NCI-H526 treated with DMSO at 0.1 percent for 48 hours (cell line): ENCODE measurements at regions not wholly inside any gene's neighbourhood (a gene's known extent, or its start where the extent isn't known, plus 50 kb on each side); places are given as distances from the start of the nearest gene placed in this dataset.

ENCODE experiments used
- DNase-seq: peaks from one replicate; lab custom pipeline; 2025; lab: John Stamatoyannopoulos, UW

DNA sequence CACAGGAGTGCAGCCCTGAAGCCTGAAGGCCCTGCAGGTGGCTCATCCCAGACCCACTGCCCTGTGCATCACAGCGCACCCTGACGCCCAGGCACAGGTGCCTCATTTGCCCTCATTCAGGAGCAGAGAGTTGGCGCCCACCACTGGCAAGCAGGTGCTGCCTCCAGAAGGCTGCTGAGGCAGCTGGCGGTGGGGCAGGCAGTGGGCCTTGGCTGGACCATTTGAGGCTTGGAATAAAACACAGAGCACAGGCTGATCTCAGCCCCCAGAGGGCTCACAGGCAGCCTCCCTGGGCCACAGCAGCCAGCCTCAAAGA, 1151.9 kb downstream of the BRD1 start:
- DNase-seq: no peak

GRCh38 chr22:48675141-48675829, 1152.4 kb downstream of the BRD1 start:
- no peak for DNase-seq

- no peak for DNase-seq
Measured at GRCh38 chr22:48673806-48674500, 1153.7 kb downstream of the BRD1 start.

DNA sequence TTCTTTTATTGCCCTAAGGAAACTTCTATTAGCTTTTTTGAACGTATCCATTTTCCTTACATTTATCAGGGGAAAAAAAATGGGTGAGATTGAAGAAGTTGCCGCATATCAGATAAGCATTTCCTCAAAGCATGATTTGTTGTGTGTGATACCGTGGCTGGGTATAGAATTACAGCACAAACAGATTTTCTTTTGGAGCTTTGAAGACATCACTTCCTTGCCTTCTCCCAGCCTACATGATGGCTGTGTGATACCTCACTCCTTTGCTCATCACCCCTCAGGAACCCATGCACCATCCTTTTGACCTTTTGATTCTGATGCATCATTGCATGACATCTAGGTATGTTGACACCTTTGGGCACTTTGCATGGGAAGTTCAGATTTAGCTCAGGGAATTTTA, 1155.3 kb downstream of the BRD1 start:
- DNase-seq: no peak

GRCh38 chr22:48670731-48671130, 1156.9 kb downstream of the BRD1 start:
- no peak for DNase-seq

GRCh38 chr22:48669986-48670716, 1157.5 kb downstream of the BRD1 start:
- no peak for DNase-seq

GRCh38 chr22:48669226-48669625, 1158.4 kb downstream of the BRD1 start:
- no peak for DNase-seq

GRCh38 chr22:48667289-48667688, 1160.4 kb downstream of the BRD1 start:
- no peak for DNase-seq

GRCh38 chr22:48666620-48667019, 1161.1 kb downstream of the BRD1 start:
- no peak for DNase-seq

DNA sequence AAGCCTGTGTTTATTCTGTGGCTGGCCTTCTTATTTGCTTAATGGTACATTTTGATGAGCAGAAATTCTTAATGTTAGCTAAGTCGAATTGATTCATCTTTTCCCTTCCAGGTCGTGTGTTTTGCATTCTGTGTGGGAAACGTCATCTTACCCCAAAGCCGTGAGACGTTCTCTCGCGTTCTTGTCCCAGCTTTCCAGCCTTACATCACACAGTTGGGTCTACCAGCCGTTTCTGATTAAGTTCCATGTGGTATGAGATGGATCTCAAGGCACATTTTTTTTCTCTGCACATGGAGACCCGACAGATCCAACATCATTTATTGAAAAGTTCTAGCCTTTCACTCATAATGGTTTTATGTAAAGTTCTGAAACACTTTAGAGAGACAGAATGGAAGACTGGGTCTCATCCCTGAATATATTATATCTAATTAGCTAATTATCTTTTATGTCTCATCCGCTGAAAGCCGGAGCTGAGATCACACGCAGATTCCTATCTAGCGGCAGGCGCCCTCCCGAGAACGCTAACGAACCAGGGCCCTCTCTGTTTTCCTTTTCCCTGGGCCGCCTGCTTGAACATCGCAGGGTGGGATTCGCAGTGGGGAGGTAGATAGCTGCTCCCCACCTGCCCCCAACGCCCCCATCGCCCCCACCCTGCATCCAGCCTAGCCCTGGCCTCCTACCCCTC, 1162.2 kb downstream of the BRD1 start:
- DNase-seq: peak; percentile 9

DNA sequence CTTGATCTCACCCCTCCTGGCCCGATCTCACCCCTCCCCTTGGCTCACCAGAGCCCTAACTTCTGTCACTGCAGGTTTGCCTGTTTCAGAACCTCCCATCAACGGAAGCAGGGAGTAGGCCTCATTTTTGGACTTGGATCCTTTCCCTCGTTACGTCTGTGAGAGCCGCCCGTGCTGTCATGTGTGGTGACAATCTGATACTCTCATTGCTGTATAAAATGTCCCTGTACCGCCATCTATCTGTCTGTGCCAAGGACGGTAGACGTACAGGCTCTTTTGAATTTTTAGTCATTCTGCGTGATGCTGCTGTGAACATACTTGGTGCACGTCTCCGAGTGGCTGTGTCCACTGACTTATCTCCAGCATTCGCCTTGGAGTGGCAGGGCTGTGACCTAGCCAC, 1163.1 kb downstream of the BRD1 start:
- DNase-seq: no peak

GRCh38 chr22:48663297-48663696, 1164.4 kb downstream of the BRD1 start:
- peak; percentile 31 for DNase-seq

GRCh38 chr22:48662476-48663135, 1165.1 kb downstream of the BRD1 start:
- DNase-seq: no peak

GRCh38 chr22:48661984-48662383, 1165.7 kb downstream of the BRD1 start:
- no peak for DNase-seq

- DNase-seq: no peak
Measured at GRCh38 chr22:48660790-48661740, 1166.6 kb downstream of the BRD1 start.

GRCh38 chr22:48660104-48660789, 1167.4 kb downstream of the BRD1 start:
- DNase-seq: no peak

GRCh38 chr22:48659404-48659996, 1168.2 kb downstream of the BRD1 start:
- DNase-seq: no peak

DNA sequence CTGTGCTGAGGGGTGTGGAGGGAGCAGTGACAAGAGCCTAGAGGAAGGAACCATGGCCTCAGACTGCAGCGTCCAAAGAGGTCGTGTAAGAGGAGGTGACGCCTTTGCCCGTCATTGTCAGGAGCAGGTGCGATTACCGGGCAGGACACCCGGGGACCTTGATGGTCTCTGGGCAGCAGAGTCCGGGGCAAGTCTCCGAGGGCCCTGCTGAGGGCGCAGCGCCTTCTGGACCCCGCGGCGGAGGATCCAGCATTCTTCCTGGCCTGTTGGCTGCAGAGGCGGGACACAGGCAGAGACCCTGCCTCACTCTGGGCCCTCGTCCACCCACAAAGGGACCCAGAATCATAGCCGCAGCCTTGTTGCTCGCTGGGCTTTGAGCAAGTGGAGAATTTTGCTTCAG, 1168.8 kb downstream of the BRD1 start:
- DNase-seq: no peak

GRCh38 chr22:48658246-48658645, 1169.4 kb downstream of the BRD1 start:
- DNase-seq: no peak

GRCh38 chr22:48654492-48654891, 1173.2 kb downstream of the BRD1 start:
- DNase-seq: no peak
